ENCODE measurements at regions not wholly inside any gene's neighbourhood (a gene's known extent, or its start where the extent isn't known, plus 50 kb on each side); places are given as distances from the start of the nearest gene placed in this dataset.

- H2AFZ ChIP-seq (ENCODE audit: control insufficient read depth, low read length), result no peak overlapping the region
- no peaks in the 10 kb centered on the region for H3K79me2 ChIP-seq (ENCODE audit: control insufficient read depth, insufficient read depth, low read length)
- DNase-seq (ENCODE audit: low read depth, low spot score) (no peak), FAIRE-seq (no peak)
- H3K27me3 ChIP-seq (ENCODE audit: control insufficient read depth, extremely low read depth, insufficient read depth, low read length), result peaks cover 3% of the 10 kb centered on the region
- dilution Hi-C loops (cut with MboI; ENCODE audit: extremely low pct_ligation_motif_present, low sequenced_read_pairs), result no loop called here
- no peaks in the 10 kb centered on the region for H3K9me3 ChIP-seq (ENCODE audit: control insufficient read depth, low read depth, low read length)
- no peaks in the 10 kb centered on the region for H3K36me3 ChIP-seq (ENCODE audit: control insufficient read depth in 2 of 2, extremely low read depth in 1 of 2, insufficient read depth in 2 of 2, low read length in 2 of 2)
- no peak overlapping the region for H3K27ac ChIP-seq (ENCODE audit: control insufficient read depth, insufficient read depth, low read length)
- H3K9ac ChIP-seq (ENCODE audit: control insufficient read depth, extremely low read depth, insufficient read depth, low read length), result no peak overlapping the region
- TF ChIP-seq EZH2 (IDR thresholded peaks at IDR 0.05; ENCODE audit: low read length) (no peak), CTCF (optimal IDR thresholded peaks at IDR 0.05 in 1 of 3, IDR thresholded peaks at IDR 0.05 in 1 of 3, conservative IDR thresholded peaks at IDR 0.05 in 1 of 3; ENCODE audit: extremely low read depth in 1 of 3, insufficient read depth in 2 of 3, low read length in 3 of 3) (no peak)
- no peaks in the 10 kb centered on the region for H4K20me1 ChIP-seq (ENCODE audit: control insufficient read depth, extremely low read depth, insufficient read depth, low read length)
- H3K9me1 ChIP-seq (ENCODE audit: control insufficient read depth, extremely low read depth, insufficient read depth, low read length), result no peaks in the 10 kb centered on the region
- H3K4me3 ChIP-seq (ENCODE audit: control insufficient read depth in 2 of 3, extremely low read depth in 1 of 3, insufficient read depth in 2 of 3, low read depth in 1 of 3, low read length in 3 of 3), result no peak overlapping the region
- no peaks in the 10 kb centered on the region for H3K4me1 ChIP-seq (ENCODE audit: control insufficient read depth, extremely low read depth, insufficient read depth, low read length)
- no peak overlapping the region for H3K4me2 ChIP-seq (ENCODE audit: control insufficient read depth, extremely low read depth, insufficient read depth, low read depth, low read length)
These were observed 127.4 kb downstream of the ZNF365 start for GRCh38 chr10:62501547-62501946.

- H4K20me1 ChIP-seq (ENCODE audit: control insufficient read depth, extremely low read depth, insufficient read depth, low read length), result no peaks in the 10 kb centered on the region
- no peak overlapping the region for H3K4me3 ChIP-seq (ENCODE audit: control insufficient read depth in 2 of 3, extremely low read depth in 1 of 3, insufficient read depth in 2 of 3, low read depth in 1 of 3, low read length in 3 of 3)
- no peaks in the 10 kb centered on the region for H3K9me3 ChIP-seq (ENCODE audit: control insufficient read depth, low read depth, low read length)
- H3K79me2 ChIP-seq (ENCODE audit: control insufficient read depth, insufficient read depth, low read length), result no peaks in the 10 kb centered on the region
- no peak overlapping the region for H3K27ac ChIP-seq (ENCODE audit: control insufficient read depth, insufficient read depth, low read length)
- TF ChIP-seq CTCF (optimal IDR thresholded peaks at IDR 0.05 in 1 of 3, IDR thresholded peaks at IDR 0.05 in 1 of 3, conservative IDR thresholded peaks at IDR 0.05 in 1 of 3; ENCODE audit: extremely low read depth in 1 of 3, insufficient read depth in 2 of 3, low read length in 3 of 3) (no peak), EZH2 (IDR thresholded peaks at IDR 0.05; ENCODE audit: low read length) (no peak)
- dilution Hi-C loops (cut with MboI; ENCODE audit: extremely low pct_ligation_motif_present, low sequenced_read_pairs), result no loop called here
- FAIRE-seq (no peak), DNase-seq (ENCODE audit: low read depth, low spot score) (no peak)
- H3K9me1 ChIP-seq (ENCODE audit: control insufficient read depth, extremely low read depth, insufficient read depth, low read length), result no peaks in the 10 kb centered on the region
- H3K36me3 ChIP-seq (ENCODE audit: control insufficient read depth in 2 of 2, extremely low read depth in 1 of 2, insufficient read depth in 2 of 2, low read length in 2 of 2), result no peaks in the 10 kb centered on the region
- no peak overlapping the region for H3K9ac ChIP-seq (ENCODE audit: control insufficient read depth, extremely low read depth, insufficient read depth, low read length)
- no peaks in the 10 kb centered on the region for H3K4me1 ChIP-seq (ENCODE audit: control insufficient read depth, extremely low read depth, insufficient read depth, low read length)
- no peak overlapping the region for H2AFZ ChIP-seq (ENCODE audit: control insufficient read depth, low read length)
- H3K4me2 ChIP-seq (ENCODE audit: control insufficient read depth, extremely low read depth, insufficient read depth, low read depth, low read length), result no peak overlapping the region
- H3K27me3 ChIP-seq (ENCODE audit: control insufficient read depth, extremely low read depth, insufficient read depth, low read length), result peaks cover 3% of the 10 kb centered on the region
These were observed 128.9 kb downstream of the ZNF365 start for GRCh38 chr10:62502995-62503613.
